ENCODE measurements at regions not wholly inside any gene's neighbourhood (a gene's known extent, or its start where the extent isn't known, plus 50 kb on each side); places are given as distances from the start of the nearest gene placed in this dataset.

DNA sequence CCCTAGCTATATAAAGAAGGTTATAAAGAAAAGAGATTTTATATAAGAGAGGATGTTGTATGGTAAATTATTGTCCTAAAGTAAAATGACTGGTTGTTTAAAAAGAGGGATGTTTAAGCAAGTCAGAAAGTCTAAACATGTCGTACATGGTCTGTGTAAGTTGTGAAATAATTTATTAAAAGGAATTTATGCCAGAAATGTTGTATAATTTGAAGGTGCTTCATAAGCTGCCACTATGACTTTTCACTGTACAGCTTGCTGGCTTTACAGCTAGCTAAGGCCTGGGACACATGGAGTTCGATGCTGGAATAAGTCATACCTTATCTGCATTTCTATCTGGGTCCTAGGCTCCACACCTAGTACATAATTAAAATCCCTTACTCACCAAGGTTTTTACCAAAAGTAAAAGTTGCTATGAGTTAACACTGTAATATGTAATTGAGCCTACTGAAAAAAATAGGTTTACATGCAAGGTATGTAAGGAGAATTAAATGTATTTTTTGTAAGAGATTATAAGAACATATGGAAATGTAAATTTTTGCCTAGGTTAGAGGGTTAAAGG, 59.0 kb upstream of the EDEM3 start:
- TF ChIP-seq, protein P1, sequence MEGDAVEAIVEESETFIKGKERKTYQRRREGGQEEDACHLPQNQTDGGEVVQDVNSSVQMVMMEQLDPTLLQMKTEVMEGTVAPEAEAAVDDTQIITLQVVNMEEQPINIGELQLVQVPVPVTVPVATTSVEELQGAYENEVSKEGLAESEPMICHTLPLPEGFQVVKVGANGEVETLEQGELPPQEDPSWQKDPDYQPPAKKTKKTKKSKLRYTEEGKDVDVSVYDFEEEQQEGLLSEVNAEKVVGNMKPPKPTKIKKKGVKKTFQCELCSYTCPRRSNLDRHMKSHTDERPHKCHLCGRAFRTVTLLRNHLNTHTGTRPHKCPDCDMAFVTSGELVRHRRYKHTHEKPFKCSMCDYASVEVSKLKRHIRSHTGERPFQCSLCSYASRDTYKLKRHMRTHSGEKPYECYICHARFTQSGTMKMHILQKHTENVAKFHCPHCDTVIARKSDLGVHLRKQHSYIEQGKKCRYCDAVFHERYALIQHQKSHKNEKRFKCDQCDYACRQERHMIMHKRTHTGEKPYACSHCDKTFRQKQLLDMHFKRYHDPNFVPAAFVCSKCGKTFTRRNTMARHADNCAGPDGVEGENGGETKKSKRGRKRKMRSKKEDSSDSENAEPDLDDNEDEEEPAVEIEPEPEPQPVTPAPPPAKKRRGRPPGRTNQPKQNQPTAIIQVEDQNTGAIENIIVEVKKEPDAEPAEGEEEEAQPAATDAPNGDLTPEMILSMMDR (IDR thresholded peaks at IDR 0.05) = no peak
- no peak for TF ChIP-seq POLR2A (IDR thresholded peaks at IDR 0.05)
